Caco-2 (cell line): ENCODE measurements at regions not wholly inside any gene's neighbourhood (a gene's known extent, or its start where the extent isn't known, plus 50 kb on each side); places are given as distances from the start of the nearest gene placed in this dataset.

ENCODE experiments used
- BruUV-seq: library from RNA; stranded (reverse); fragments of 400-500 nt; replicated peaks from 2 replicates; lab custom pipeline; 2021; lab: Mats Ljungman, UMichigan
- CTCF ChIA-PET: fragments of 300-600 bp; sonication (Branson Sonifier 250); formaldehyde crosslinking; loops from one replicate; lab custom pipeline; 2022; ENCODE audit warnings: antibody characterized with exemption; lab: Charles Lee
- POLR2A ChIA-PET: fragments of 300-600 bp; sonication (Branson Sonifier 250); formaldehyde crosslinking; loops from one replicate; lab custom pipeline; 2022; ENCODE audit warnings: antibody characterized with exemption; lab: Charles Lee
- DNase-seq, 2 experiments: peaks; one replicate each; pipeline versions ENCODE4 v3.0.0 to v3.0.0-alpha.2; 2020 to 2022
- H3K27me3 ChIP-seq: replicated peaks from 2 replicates; pipeline ENCODE4 v1.6.0; 2011; ENCODE audit warnings: low read length; ENCODE audit not compliant: control insufficient read depth, insufficient read depth
- H3K36me3 ChIP-seq: 2 replicates; pipeline ENCODE4 v1.5.1; 2011; ENCODE audit warnings: low read length; ENCODE audit not compliant: control insufficient read depth, insufficient read depth
- H3K4me1 ChIP-seq: fragments of 250-450 bp; sonication (Bioruptor Pico); 2 replicates; pipeline ENCODE4 v1.5.1; 2020; ENCODE audit warnings: mild to moderate bottlenecking
- H3K4me3 ChIP-seq: 2 replicates; pipeline ENCODE4 v1.5.1; 2011; ENCODE audit warnings: low read depth, mild to moderate bottlenecking, control low read depth, low read length
- H3K9me3 ChIP-seq: fragments of 250-450 bp; sonication (Bioruptor Pico); 2 replicates; pipeline ENCODE4 v1.5.1; 2020; ENCODE audit warnings: mild to moderate bottlenecking, moderate library complexity
- H3K27ac Mint-ChIP-seq: one replicate; pipeline ENCODE4 v1.8.0; 2022; ENCODE audit warnings: mixed read lengths; ENCODE audit not compliant: unreplicated experiment
- H3K27me3 Mint-ChIP-seq: one replicate; pipeline ENCODE4 v1.8.0; 2022; ENCODE audit warnings: mixed read lengths; ENCODE audit not compliant: insufficient read depth, unreplicated experiment
- H3K36me3 Mint-ChIP-seq: one replicate; pipeline ENCODE4 v1.8.0; 2022; ENCODE audit warnings: mild to moderate bottlenecking, mixed read lengths; ENCODE audit not compliant: insufficient read depth, unreplicated experiment
- H3K4me1 Mint-ChIP-seq: one replicate; pipeline ENCODE4 v1.8.0; 2022; ENCODE audit warnings: low read depth, mixed read lengths; ENCODE audit not compliant: unreplicated experiment
- H3K4me3 Mint-ChIP-seq: one replicate; pipeline ENCODE4 v1.8.0; 2022; ENCODE audit warnings: mild to moderate bottlenecking, moderate library complexity, mixed read lengths; ENCODE audit not compliant: unreplicated experiment
- H3K9me3 Mint-ChIP-seq: one replicate; pipeline ENCODE4 v1.8.0; 2022; ENCODE audit warnings: mixed read lengths; ENCODE audit not compliant: unreplicated experiment
- CTCF ChIP-seq, 2 experiments: fragments of 200-600 bp in 1 of 2; IDR thresholded peaks; 1 replicate in 1 of 2; 2 replicates in 1 of 2; pipeline versions ENCODE4 v1.5.1 to v1.8.0; 2011 to 2022; ENCODE audit warnings: antibody characterized with exemption in 1 of 2, control low read depth in 1 of 2, inconsistent platforms in 1 of 2, low read depth in 1 of 2, low read length in 1 of 2, mild to moderate bottlenecking in 1 of 2, moderate library complexity in 1 of 2; ENCODE audit not compliant: insufficient read depth in 1 of 2, severe bottlenecking in 1 of 2, unreplicated experiment in 1 of 2
- intact Hi-C: fragments of 100-400 bp; cut with micrococcal nuclease; formaldehyde crosslinking; loops from one replicate; pipeline ENCODE4 v1.10.0; 2022; ENCODE audit not compliant: unreplicated experiment

DNA sequence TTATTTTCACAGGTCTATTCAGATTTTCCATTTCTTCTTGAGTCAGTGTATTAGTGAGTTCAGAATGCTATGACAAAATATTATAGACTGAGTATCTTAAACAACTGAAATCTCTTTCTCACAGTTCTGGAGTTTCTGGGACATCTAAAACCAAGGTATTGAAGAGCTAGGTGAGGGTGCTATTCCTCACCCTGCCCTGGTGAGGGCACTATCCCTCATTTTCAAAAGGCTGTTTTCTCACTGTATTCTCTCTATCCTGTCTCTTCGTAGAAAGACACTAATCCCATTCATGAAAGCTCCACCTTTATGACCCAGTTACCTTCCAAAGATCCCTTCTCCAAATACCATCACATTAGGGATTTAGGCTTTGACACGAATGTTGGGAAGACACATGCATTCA, 1617.1 kb downstream of the PCDH9 start:
- POLR2A ChIA-PET = no interaction called here
- intact Hi-C loops = no loop called here
- CTCF ChIA-PET = interaction anchor here (1.0 kb wide), 1 partner anchor 25 kb away, joined by 3 read pairs; no protein-coding TSS in a partner anchor
- BruUV-seq = no TSS peak
- DNase-seq = peak in 1 of 2 experiments; percentile 8
- no peak overlapping the region for H3K4me3 Mint-ChIP-seq
- Histone ChIP-seq H3K4me3 (no peak overlapping the region), H3K4me1 (no peaks in the 10 kb centered on the region), H3K9me3 (no peaks in the 10 kb centered on the region), H3K36me3 (no peaks in the 10 kb centered on the region), H3K27me3 (no peaks in the 10 kb centered on the region)
- no peaks in the 10 kb centered on the region for H3K27me3 Mint-ChIP-seq
- no peaks in the 10 kb centered on the region for H3K4me1 Mint-ChIP-seq
- TF ChIP-seq CTCF (IDR thresholded peaks at IDR 0.05; ENCODE audit: insufficient read depth in 1 of 2, low read depth in 1 of 2, low read length in 1 of 2, severe bottlenecking in 1 of 2, unreplicated experiment in 1 of 2) = peak; percentile 21 to 46
- H3K27ac Mint-ChIP-seq = no peak overlapping the region
- no peaks in the 10 kb centered on the region for H3K9me3 Mint-ChIP-seq
- H3K36me3 Mint-ChIP-seq = no peaks in the 10 kb centered on the region

GRCh38 chr13:65609350-65609749, 1620.8 kb downstream of the PCDH9 start:
- H3K27me3 Mint-ChIP-seq = no peaks in the 10 kb centered on the region
- no peaks in the 10 kb centered on the region for H3K36me3 Mint-ChIP-seq
- Histone ChIP-seq H3K36me3 (no peaks in the 10 kb centered on the region), H3K27me3 (no peaks in the 10 kb centered on the region), H3K4me1 (no peaks in the 10 kb centered on the region), H3K9me3 (no peaks in the 10 kb centered on the region), H3K4me3 (no peak overlapping the region)
- no peak for DNase-seq
- ChIA-PET CTCF (no interaction called here), POLR2A (no interaction called here)
- no TSS peak for BruUV-seq
- no peaks in the 10 kb centered on the region for H3K9me3 Mint-ChIP-seq
- intact Hi-C loops = no loop called here
- H3K4me3 Mint-ChIP-seq = no peak overlapping the region
- no peak overlapping the region for H3K27ac Mint-ChIP-seq
- H3K4me1 Mint-ChIP-seq = no peaks in the 10 kb centered on the region
- no peak for TF ChIP-seq CTCF (IDR thresholded peaks at IDR 0.05; ENCODE audit: insufficient read depth in 1 of 2, low read depth in 1 of 2, low read length in 1 of 2, severe bottlenecking in 1 of 2, unreplicated experiment in 1 of 2)

GRCh38 chr13:65606622-65607021, 1623.5 kb downstream of the PCDH9 start:
- no peaks in the 10 kb centered on the region for H3K36me3 Mint-ChIP-seq
- no TSS peak for BruUV-seq
- H3K9me3 ChIP-seq = no peaks in the 10 kb centered on the region
- DNase-seq = no peak
- no peaks in the 10 kb centered on the region for H3K4me1 Mint-ChIP-seq
- TF ChIP-seq CTCF (IDR thresholded peaks at IDR 0.05; ENCODE audit: insufficient read depth in 1 of 2, low read depth in 1 of 2, low read length in 1 of 2, severe bottlenecking in 1 of 2, unreplicated experiment in 1 of 2) = no peak
- H3K36me3 ChIP-seq = no peaks in the 10 kb centered on the region
- no peaks in the 10 kb centered on the region for H3K9me3 Mint-ChIP-seq
- no peak overlapping the region for H3K4me3 ChIP-seq
- no peaks in the 10 kb centered on the region for H3K27me3 Mint-ChIP-seq
- ChIA-PET CTCF (no interaction called here), POLR2A (no interaction called here)
- H3K27me3 ChIP-seq = no peaks in the 10 kb centered on the region
- no peak overlapping the region for H3K4me3 Mint-ChIP-seq
- no peaks in the 10 kb centered on the region for H3K4me1 ChIP-seq
- intact Hi-C loops = no loop called here
- no peak overlapping the region for H3K27ac Mint-ChIP-seq
